HEK293T (cell line): ENCODE measurements at regions not wholly inside any gene's neighbourhood (a gene's known extent, or its start where the extent isn't known, plus 50 kb on each side); places are given as distances from the start of the nearest gene placed in this dataset.

ENCODE experiments used
- ELF4 ChIP-seq: fragments of 450-650 bp; IDR thresholded peaks from 2 replicates; pipeline ENCODE4 v1.6.1; 2017; ENCODE audit warnings: antibody characterized with exemption
- L3MBTL2 ChIP-seq: fragments of 450-650 bp; conservative IDR thresholded peaks from 2 replicates; pipeline ENCODE4 v1.6.1; 2016; ENCODE audit warnings: mild to moderate bottlenecking
- NFRKB ChIP-seq: fragments of 450-650 bp; IDR thresholded peaks from 2 replicates; pipeline ENCODE4 v1.6.1; 2016; ENCODE audit warnings: mild to moderate bottlenecking, moderate library complexity
- SP1 ChIP-seq: fragments of 450-650 bp; IDR thresholded peaks from 2 replicates; pipeline ENCODE4 v1.6.1; 2017
- ZNF384 ChIP-seq: fragments of 450-650 bp; IDR thresholded peaks from 2 replicates; pipeline ENCODE4 v1.6.1; 2016

DNA sequence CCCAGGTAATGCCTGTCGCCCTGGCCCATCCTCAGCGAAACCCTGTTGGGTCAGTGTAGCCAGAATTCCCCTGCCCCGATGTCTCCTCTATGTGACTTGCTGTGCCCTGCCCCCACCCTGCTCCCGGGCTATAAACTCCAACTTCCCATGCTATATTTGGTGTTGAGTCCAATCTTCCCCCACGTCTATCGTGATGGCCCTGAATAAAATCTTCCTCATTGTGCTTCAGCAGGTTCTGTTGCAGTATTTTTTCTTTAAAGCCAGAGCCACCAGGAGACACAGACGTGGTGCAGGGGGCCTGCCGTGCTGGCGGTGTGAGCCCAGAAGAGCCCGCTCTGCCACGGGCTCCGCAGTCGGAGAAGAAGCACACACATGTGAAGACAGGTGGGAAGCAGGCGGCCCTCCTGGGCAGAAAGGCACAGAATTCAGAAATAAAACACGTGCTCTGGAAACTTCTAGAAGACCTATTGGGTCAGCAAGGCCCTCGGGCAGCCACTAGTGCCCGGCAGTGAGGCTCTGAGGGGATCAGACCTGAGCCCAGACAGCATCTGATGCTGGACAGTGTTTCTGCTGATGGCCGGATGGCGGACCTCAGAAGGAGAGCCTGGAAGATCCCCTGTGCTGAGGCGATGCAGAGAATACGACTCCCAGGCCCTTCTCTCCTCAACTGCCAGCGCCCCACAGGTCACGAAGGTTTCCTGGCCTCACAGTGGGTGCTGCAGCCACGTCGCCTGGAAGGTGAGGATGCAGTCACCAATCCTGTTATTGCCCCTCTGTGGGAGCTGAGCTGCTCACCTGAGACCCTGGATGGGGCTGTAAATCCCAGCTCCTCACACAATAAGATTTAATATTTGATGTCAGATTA, 501.9 kb downstream of the BRD1 start:
- TF ChIP-seq NFRKB: no peak
- TF ChIP-seq ELF4: no peak
- TF ChIP-seq SP1: no peak
- TF ChIP-seq ZNF384: no peak
- TF ChIP-seq L3MBTL2: no peak
